Hippocampal formation (tissue), 2 donors: ENCODE measurements at regions not wholly inside any gene's neighbourhood (a gene's known extent, or its start where the extent isn't known, plus 50 kb on each side); places are given as distances from the start of the nearest gene placed in this dataset.
"Not testable (repeated sequence)": the region's sequence is repeated elsewhere in the genome, so short reads cannot be mapped to it uniquely, and the experiment has no call there.

Experiments
- DNase-seq, 2 donors: peaks; one replicate each; lab custom pipeline; 2025; lab: John Stamatoyannopoulos, UW

- DNase-seq: no peak
These were observed 1023.5 kb upstream of the CELF2 start for GRCh38 chr10:9994131-9994530.

DNA sequence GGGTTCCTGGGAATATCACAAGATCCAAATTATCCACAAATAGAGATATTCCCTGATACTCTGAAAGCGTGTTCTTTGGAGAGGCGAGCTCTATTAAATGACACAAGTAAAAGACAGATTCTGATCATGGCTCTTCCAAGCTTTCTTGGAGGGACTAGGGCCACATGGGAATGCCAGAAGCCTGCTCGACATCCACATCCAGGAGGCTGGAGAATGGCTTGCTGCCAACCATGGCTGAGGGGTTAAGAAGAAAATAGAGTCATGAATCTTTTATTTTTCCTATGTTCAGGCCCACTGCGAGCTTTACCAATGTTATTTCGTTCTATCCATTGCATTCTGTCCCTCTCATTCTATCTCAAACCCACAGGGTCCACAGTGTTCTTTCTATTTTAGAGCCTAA lies 1018.0 kb upstream of the CELF2 start:
- DNase-seq: no peak

GRCh38 chr10:10007957-10008356 lies 1009.7 kb upstream of the CELF2 start:
- no peak for DNase-seq

DNA sequence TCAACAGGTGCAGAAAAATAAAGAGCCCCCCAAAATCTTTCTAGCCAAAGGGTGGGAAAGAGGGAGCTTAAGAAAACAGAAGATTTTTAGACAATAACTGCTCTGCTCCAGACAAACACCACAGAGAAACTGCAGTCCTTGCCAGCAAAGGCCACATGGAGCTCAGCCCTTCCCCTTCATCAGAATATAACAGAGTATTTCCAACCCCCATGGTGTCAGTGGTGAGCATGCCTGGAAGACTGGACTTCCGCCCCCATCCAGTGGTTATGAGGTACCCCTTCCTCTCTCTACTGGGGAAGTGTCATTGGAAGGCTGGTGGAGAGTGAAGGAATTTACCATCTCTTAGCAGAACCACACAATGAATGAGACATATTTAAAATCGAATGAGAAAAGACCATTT lies 1007.3 kb upstream of the CELF2 start:
- DNase-seq: no peak

GRCh38 chr10:10014846-10015245 lies 1002.8 kb upstream of the CELF2 start:
- no peak for DNase-seq

GRCh38 chr10:10017716-10018115 lies 1000.0 kb upstream of the CELF2 start:
- no peak for DNase-seq

DNA sequence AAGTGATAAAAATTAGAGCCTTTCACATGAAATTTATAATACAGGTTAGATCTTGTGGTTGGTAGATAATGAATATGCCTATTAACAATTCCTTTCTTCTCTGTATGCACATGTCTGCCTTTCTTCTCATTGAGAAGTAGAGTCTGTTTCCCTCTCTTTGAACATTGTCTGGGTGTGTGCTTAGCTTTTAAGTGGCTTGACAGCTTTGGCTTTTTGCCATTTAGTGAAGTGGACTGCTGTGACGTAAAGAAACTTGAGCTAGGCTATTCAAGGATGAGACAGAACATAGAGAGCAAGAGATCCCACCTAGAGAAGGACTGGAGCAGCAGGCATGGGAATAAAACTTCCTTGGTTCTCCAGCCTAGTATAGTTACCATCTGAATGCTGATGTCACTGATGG lies 996.7 kb upstream of the CELF2 start:
- no peak for DNase-seq

- no peak for DNase-seq
These were observed 984.7 kb upstream of the CELF2 start for GRCh38 chr10:10032991-10033390.

DNA sequence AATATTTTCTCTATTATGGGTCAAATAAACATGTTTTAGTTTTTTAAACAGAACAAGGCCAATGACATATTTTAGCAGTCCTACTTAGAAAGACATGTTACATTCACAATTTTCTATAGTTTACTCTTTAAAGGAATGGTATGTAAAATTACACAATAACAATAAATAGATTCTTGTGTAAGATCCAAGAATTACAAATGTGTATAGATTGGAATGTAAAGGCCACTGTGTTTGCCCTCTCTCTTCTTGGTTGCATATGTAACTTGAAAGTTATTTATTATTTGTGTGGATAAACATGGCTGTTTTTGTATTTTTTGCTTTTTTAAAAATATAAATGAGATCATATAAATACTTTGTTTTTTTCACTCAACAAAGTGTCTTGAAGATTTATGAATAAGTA lies 979.3 kb upstream of the CELF2 start:
- no peak for DNase-seq

DNA sequence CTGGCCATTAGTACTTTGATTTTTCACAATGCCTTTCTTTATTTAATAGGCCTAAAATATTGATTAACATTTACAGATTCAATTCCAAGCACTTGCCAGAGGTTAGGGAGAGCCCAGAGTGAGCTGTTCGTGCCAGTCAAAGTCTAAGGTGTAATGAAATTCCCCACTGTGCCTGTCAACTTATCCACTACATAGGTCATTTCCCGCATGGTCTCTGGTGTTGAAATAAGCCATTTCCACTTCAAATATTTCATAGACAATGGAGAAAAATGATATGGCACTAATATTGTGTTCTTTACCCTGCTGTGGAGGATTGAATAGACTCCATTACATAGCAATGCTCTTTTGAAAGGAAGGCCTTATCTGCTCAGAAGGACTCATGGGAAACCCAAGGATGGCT lies 978.1 kb upstream of the CELF2 start:
- no peak for DNase-seq

- DNase-seq: no peak
These were observed 974.6 kb upstream of the CELF2 start for GRCh38 chr10:10043083-10043482.

DNA sequence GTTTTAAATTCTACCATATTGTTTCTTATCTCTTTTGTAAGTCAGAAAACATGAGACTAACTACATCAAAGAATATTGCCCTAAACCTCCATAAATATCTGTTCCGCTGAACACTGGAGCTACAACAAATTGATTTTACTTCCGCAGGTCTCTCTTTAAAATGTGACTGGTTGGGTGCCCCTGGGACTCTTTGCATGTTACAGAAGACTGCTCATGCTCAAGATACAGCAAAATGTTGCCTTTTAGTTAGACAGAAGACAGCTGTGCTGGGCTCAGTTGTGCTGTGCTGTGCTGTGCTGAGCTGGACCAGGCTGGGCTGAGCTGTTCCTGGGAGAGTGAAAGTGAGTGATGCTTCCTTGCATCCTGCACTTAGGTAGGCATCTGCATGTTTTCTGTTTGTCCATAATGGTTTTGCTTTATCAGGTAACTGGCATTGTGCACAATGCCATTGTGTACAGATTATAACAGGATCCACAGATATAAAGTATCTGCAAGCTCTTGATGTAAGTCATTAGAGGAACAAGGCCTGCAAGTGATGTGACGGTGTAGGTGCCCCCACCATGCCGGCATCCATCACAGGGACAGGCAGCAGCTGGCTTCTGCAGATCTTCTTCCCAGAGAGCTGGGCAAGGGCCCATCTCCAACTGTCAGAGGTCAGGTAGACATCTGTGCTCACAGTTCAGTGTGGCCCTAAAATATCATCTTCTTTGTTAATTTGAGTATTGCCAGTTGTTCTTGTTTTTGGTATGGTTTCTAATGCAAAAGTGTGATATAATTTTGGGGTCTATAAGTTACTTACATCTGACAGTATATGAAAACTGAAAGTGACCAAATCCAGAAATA lies 972.5 kb upstream of the CELF2 start:
- DNase-seq: no peak

DNA sequence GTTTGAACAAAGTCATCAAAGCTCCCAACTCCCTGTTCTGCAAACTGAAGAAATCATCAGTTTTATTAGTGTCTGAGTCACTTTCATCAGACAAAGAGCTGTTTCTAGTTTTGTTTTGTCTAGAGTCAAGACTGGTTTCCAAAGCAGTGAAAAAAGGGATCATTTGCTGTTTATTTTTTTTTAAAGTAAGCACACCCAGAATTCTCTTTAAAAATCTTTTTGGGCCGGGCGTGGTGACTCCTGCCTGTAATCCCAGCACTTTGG lies 972.0 kb upstream of the CELF2 start:
- no peak for DNase-seq

- no peak for DNase-seq
These were observed 970.2 kb upstream of the CELF2 start for GRCh38 chr10:10047426-10047825.

DNA sequence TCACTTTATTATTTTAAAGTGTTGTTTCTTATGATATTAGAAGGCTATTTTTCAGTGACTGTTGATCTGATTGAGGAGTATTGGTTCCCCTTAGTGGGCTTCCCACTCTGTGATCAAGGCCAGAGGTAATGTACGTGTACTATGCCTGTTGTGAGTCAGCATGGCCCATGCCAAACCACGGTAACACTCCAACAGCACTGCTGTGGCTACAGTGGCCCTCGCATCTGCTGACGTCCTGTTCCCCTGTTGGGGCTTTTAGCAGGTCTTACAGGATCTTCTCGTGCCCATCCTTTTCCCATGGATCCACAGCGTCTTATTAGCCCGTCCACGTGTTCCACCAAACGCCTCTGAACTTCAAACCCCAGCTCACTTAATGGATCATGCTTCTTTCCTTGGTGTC lies 964.6 kb upstream of the CELF2 start:
- no peak for DNase-seq

- DNase-seq: no peak
These were observed 963.2 kb upstream of the CELF2 start for GRCh38 chr10:10054466-10054865.

- DNase-seq: no peak
These were observed 961.8 kb upstream of the CELF2 start for GRCh38 chr10:10055656-10056442.

DNA sequence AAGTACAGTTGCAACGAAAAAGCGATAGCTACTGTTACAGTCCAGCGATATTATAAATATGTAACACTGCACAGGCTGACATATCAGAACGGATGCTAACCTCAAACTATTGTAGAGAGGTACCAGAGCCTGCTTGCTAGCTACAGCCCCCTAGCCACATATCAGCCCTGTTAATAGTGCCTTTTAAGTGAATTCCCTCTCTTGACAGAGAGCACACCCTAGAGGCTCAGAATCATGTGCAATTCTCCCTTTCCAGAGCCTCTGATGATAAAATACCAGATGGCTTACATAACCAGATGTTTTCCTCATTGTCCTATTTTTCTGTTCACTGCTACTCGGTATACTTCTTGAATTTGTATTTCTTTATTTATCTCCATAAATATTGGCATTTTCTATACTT lies 960.7 kb upstream of the CELF2 start:
- DNase-seq: no peak

GRCh38 chr10:10067644-10068043 lies 950.0 kb upstream of the CELF2 start:
- no peak for DNase-seq

DNA sequence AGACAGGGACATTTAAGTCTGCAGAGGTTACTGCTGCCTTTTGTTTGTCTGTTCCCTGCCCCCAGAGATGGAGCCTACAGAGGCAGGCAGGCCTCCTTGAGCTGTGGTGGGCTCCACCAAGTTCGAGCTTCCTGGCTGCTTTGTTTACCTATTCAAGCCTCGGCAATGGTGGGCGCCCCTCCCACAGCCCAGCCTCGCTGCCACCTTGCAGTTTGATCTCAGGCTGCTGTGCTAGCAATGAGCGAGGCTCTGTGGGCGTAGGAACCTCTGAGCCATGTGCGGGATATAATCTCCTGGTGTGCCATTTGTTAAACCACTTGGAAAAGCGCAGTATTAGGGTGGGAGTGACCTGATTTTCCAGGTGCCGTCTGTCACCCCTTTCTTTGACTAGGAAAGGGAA lies 942.8 kb upstream of the CELF2 start:
- not testable (repeated sequence) for DNase-seq

DNA sequence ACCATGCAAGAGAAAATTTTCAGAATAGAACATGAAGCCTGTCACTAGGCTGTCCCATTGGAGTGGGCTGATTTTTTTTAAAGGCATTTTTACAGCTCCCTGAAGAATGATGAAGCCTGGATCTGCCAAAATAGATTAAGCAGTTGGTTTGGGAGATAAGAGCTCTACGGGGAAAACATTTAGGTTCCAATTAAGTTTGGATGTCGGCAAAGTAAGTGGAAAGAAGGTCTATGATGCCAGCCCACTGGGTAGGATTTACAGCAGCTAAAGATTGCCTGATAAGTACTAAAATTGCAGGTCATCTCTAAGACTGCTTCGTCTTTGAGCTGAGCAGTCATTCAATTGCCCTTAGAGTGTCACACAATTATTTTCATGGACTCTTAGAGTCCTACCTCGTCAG lies 939.2 kb upstream of the CELF2 start:
- DNase-seq: no peak

DNA sequence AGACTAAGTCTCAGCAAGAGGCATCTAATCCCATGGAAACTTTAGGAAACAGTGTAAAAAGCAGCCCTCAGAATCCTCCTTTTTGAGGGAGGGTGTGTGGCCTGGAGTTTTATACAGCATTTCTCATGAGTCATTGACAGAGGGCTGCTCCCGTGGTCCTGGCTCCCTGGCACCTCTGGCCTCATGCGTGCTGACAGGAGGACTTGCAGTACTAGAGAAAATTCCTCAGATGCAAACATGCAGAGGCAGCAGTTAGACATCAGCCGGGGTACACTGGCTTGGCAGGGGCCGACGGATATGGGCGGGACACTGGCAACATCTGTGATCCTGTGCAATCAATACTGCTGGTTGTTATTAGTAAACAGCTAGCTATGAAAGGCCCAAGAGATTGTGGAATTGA lies 925.1 kb upstream of the CELF2 start:
- no peak for DNase-seq

DNA sequence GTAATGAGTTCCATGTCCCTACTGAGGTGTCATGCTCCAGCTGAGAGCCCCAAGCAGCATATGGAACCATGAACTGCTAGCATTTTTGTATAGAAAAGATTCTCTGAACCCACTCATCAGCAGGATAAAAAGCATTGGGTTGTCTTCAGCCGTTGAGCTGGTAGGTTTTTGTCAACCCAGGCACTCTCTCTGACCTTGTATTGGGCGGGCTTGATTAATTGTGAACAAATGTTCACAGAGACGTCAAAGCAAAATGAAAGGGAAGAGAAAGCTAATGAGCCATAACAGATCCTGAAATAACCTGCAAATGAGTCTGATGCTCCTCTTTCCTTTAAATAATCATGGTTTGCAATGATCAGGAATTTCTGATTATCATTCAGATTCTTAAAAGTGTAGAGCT lies 924.7 kb upstream of the CELF2 start:
- DNase-seq: no peak

- DNase-seq: no peak
These were observed 923.0 kb upstream of the CELF2 start for GRCh38 chr10:10094691-10095090.
